ENCODE measurements at regions not wholly inside any gene's neighbourhood (a gene's known extent, or its start where the extent isn't known, plus 50 kb on each side); places are given as distances from the start of the nearest gene placed in this dataset.

DNA sequence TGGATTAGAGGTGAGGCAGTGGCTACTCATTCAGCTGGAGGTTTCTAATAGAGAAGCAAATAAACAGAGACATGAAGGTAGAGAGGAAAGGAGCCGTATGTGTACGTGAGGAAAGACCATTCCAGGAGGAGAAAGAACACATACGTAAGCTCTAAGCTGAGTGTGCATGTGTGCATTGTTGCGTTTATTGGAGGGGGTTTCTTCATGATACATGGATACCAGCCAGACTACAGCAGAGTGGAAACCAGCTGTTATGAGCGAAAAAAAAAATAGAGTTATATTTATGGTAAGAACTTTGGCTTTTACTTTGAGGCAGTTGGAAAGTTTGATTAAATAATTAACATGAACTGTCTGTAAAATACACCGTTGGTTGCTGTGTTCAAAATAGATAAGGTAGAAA is 173.4 kb upstream of the RGS18 start:
- Histone ChIP-seq H3K9me2 (replicated peaks; ENCODE audit: control insufficient read depth, low read length) (no peaks in the 10 kb centered on the region), H3F3A (ENCODE audit: control insufficient read depth, insufficient read depth) (no peaks in the 10 kb centered on the region), H3K4me3 (ENCODE audit: low read length) (no peak overlapping the region), H3K4me2 (ENCODE audit: low read length) (no peak overlapping the region), H3K27ac (ENCODE audit: low read depth, low read length) (no peak overlapping the region), H3K79me2 (ENCODE audit: control insufficient read depth, low read length) (no peaks in the 10 kb centered on the region), H3K4me1 (ENCODE audit: control insufficient read depth, low read length) (no peaks in the 10 kb centered on the region), H3K9me3 (ENCODE audit: control insufficient read depth, insufficient read depth, low read length) (no peaks in the 10 kb centered on the region), H3K27me3 (ENCODE audit: control insufficient read depth, low read length) (no peaks in the 10 kb centered on the region), H4K20me1 (ENCODE audit: control insufficient read depth, insufficient read depth, low read depth, low read length) (no peaks in the 10 kb centered on the region), H3K36me3 (ENCODE audit: control insufficient read depth, low read length) (no peaks in the 10 kb centered on the region)
- TF ChIP-seq, protein P1, sequence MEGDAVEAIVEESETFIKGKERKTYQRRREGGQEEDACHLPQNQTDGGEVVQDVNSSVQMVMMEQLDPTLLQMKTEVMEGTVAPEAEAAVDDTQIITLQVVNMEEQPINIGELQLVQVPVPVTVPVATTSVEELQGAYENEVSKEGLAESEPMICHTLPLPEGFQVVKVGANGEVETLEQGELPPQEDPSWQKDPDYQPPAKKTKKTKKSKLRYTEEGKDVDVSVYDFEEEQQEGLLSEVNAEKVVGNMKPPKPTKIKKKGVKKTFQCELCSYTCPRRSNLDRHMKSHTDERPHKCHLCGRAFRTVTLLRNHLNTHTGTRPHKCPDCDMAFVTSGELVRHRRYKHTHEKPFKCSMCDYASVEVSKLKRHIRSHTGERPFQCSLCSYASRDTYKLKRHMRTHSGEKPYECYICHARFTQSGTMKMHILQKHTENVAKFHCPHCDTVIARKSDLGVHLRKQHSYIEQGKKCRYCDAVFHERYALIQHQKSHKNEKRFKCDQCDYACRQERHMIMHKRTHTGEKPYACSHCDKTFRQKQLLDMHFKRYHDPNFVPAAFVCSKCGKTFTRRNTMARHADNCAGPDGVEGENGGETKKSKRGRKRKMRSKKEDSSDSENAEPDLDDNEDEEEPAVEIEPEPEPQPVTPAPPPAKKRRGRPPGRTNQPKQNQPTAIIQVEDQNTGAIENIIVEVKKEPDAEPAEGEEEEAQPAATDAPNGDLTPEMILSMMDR (IDR thresholded peaks at IDR 0.05; ENCODE audit: low read depth, low read length, poor library complexity, severe bottlenecking): no peak
- no peak for TF ChIP-seq EZH2phosphoT487 (IDR thresholded peaks at IDR 0.05; ENCODE audit: borderline replicate concordance, low read length)

DNA sequence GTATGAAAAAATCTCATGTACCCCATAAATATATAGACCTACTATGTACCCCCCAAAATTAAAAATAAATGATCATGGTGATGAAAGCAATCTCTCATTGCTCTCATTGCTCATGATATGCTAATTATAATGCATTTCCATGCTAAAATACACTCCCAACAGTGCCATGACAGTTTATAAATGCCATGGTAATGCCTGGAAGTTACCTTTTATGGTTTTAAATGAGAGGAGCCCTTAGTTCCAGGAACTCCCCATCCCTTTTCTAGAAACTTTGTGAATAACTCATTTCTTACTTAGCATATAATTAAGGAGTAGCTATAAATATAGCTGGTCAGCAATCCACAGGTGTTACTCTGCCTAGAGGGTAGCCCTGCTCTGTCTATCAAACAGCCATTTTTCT is 166.1 kb upstream of the RGS18 start:
- Histone ChIP-seq H3K4me1 (ENCODE audit: control insufficient read depth, low read length) (no peaks in the 10 kb centered on the region), H3K36me3 (ENCODE audit: control insufficient read depth, low read length) (no peaks in the 10 kb centered on the region), H3K27me3 (ENCODE audit: control insufficient read depth, low read length) (no peaks in the 10 kb centered on the region), H3K4me2 (ENCODE audit: low read length) (no peak overlapping the region), H3K4me3 (ENCODE audit: low read length) (no peak overlapping the region), H3K27ac (ENCODE audit: low read depth, low read length) (no peak overlapping the region), H3K9me2 (replicated peaks; ENCODE audit: control insufficient read depth, low read length) (no peaks in the 10 kb centered on the region), H3F3A (ENCODE audit: control insufficient read depth, insufficient read depth) (no peaks in the 10 kb centered on the region), H3K9me3 (ENCODE audit: control insufficient read depth, insufficient read depth, low read length) (no peaks in the 10 kb centered on the region), H4K20me1 (ENCODE audit: control insufficient read depth, insufficient read depth, low read depth, low read length) (no peaks in the 10 kb centered on the region), H3K79me2 (ENCODE audit: control insufficient read depth, low read length) (no peaks in the 10 kb centered on the region)
- no peak for TF ChIP-seq EZH2phosphoT487 (IDR thresholded peaks at IDR 0.05; ENCODE audit: borderline replicate concordance, low read length)
- TF ChIP-seq, protein P1 (IDR thresholded peaks at IDR 0.05; ENCODE audit: low read depth, low read length, poor library complexity, severe bottlenecking): no peak

DNA sequence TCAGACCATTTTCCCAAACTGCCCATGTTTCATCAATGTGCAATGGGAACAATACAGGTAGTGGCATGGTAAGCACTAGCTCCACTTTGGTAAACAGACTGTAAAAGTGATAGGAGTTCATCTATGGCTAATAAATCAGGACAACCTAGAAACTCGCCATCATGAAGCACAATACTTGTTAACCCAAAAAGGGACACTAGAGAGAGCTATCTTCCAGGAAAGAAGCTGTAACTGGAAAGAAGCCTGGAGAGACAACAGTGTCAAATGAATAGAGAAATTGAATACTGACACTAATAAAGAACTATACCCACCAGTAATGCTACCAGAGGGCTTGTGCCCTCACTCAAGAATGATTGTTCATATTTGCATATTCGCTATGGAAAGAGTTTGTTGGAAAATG is 164.7 kb upstream of the RGS18 start:
- no peaks in the 10 kb centered on the region for H3F3A ChIP-seq (ENCODE audit: control insufficient read depth, insufficient read depth)
- H3K36me3 ChIP-seq (ENCODE audit: control insufficient read depth, low read length): no peaks in the 10 kb centered on the region
- no peaks in the 10 kb centered on the region for H4K20me1 ChIP-seq (ENCODE audit: control insufficient read depth, insufficient read depth, low read depth, low read length)
- no peak overlapping the region for H3K4me3 ChIP-seq (ENCODE audit: low read length)
- TF ChIP-seq, protein P1 (IDR thresholded peaks at IDR 0.05; ENCODE audit: low read depth, low read length, poor library complexity, severe bottlenecking): peak; percentile 40
- TF ChIP-seq EZH2phosphoT487 (IDR thresholded peaks at IDR 0.05; ENCODE audit: borderline replicate concordance, low read length): no peak
- no peak overlapping the region for H3K27ac ChIP-seq (ENCODE audit: low read depth, low read length)
- H3K4me1 ChIP-seq (ENCODE audit: control insufficient read depth, low read length): no peaks in the 10 kb centered on the region
- no peaks in the 10 kb centered on the region for H3K9me2 ChIP-seq (replicated peaks; ENCODE audit: control insufficient read depth, low read length)
- no peaks in the 10 kb centered on the region for H3K79me2 ChIP-seq (ENCODE audit: control insufficient read depth, low read length)
- no peak overlapping the region for H3K4me2 ChIP-seq (ENCODE audit: low read length)
- H3K27me3 ChIP-seq (ENCODE audit: control insufficient read depth, low read length): no peaks in the 10 kb centered on the region
- H3K9me3 ChIP-seq (ENCODE audit: control insufficient read depth, insufficient read depth, low read length): no peaks in the 10 kb centered on the region

DNA sequence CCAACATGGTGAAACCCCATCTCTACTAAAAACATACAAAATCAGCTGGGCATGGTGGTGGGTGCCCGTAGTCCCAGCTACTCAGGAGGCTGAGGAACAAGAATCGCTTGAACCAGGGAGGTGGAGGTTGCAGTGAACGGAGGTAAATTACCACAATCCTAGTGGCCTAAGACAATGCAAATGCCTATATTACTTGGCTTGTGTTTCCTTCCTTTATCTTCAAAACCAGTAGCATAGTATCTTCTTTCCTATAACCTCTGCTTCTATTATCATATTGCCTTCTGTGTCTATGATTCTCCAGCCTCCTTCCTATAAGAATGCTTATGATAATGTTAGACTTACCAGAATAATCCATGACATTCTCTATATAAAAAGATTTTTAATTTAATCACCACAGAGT is 156.2 kb upstream of the RGS18 start:
- no peaks in the 10 kb centered on the region for H3K36me3 ChIP-seq (ENCODE audit: control insufficient read depth, low read length)
- no peak overlapping the region for H3K4me2 ChIP-seq (ENCODE audit: low read length)
- no peak overlapping the region for H3K27ac ChIP-seq (ENCODE audit: low read depth, low read length)
- no peaks in the 10 kb centered on the region for H3F3A ChIP-seq (ENCODE audit: control insufficient read depth, insufficient read depth)
- H3K9me2 ChIP-seq (replicated peaks; ENCODE audit: control insufficient read depth, low read length): no peaks in the 10 kb centered on the region
- H3K27me3 ChIP-seq (ENCODE audit: control insufficient read depth, low read length): no peaks in the 10 kb centered on the region
- H3K79me2 ChIP-seq (ENCODE audit: control insufficient read depth, low read length): no peaks in the 10 kb centered on the region
- H3K4me1 ChIP-seq (ENCODE audit: control insufficient read depth, low read length): no peaks in the 10 kb centered on the region
- no peak overlapping the region for H3K4me3 ChIP-seq (ENCODE audit: low read length)
- no peaks in the 10 kb centered on the region for H3K9me3 ChIP-seq (ENCODE audit: control insufficient read depth, insufficient read depth, low read length)
- H4K20me1 ChIP-seq (ENCODE audit: control insufficient read depth, insufficient read depth, low read depth, low read length): no peaks in the 10 kb centered on the region
- TF ChIP-seq EZH2phosphoT487 (IDR thresholded peaks at IDR 0.05; ENCODE audit: borderline replicate concordance, low read length): no peak
- TF ChIP-seq, protein P1 (IDR thresholded peaks at IDR 0.05; ENCODE audit: low read depth, low read length, poor library complexity, severe bottlenecking): no peak
